Smooth muscle cell (in vitro differentiated cells): ENCODE measurements at regions not wholly inside any gene's neighbourhood (a gene's known extent, or its start where the extent isn't known, plus 50 kb on each side); places are given as distances from the start of the nearest gene placed in this dataset.

Experiments used
- DNase-seq: peaks from one replicate; lab custom pipeline; 2025; ENCODE audit not compliant: unreplicated experiment; lab: John Stamatoyannopoulos, UW
- H2AFZ ChIP-seq: fragments of 200-600 bp; sonication (generic); 2 replicates; pipeline ENCODE4 v1.6.0; 2016; ENCODE audit warnings: antibody characterized with exemption, low read depth, mild to moderate bottlenecking
- H3F3A ChIP-seq: fragments of 200-600 bp; sonication (generic); 2 replicates; pipeline ENCODE4 v1.6.0; 2017; ENCODE audit warnings: antibody characterized with exemption, low read depth
- H3K27ac ChIP-seq: fragments of 200-600 bp; sonication (generic); 2 replicates; pipeline ENCODE4 v1.5.1; 2016; ENCODE audit warnings: low read depth, mild to moderate bottlenecking
- H3K27me3 ChIP-seq: fragments of 200-600 bp; sonication (generic); 2 replicates; pipeline ENCODE4 v1.6.1; 2016; ENCODE audit warnings: low read depth, mild to moderate bottlenecking
- H3K36me3 ChIP-seq: fragments of 200-600 bp; sonication (generic); 2 replicates; pipeline ENCODE4 v1.5.1; 2016; ENCODE audit warnings: low read depth
- H3K4me1 ChIP-seq: fragments of 200-600 bp; sonication (generic); 2 replicates; pipeline ENCODE4 v1.5.1; 2016; ENCODE audit warnings: low read depth
- H3K4me2 ChIP-seq: fragments of 200-600 bp; sonication (generic); 2 replicates; pipeline ENCODE4 v1.6.0; 2016; ENCODE audit warnings: mild to moderate bottlenecking
- H3K4me3 ChIP-seq: fragments of 200-600 bp; sonication (generic); 2 replicates; pipeline ENCODE4 v1.5.1; 2016; ENCODE audit warnings: mild to moderate bottlenecking
- H3K79me2 ChIP-seq: fragments of 200-600 bp; sonication (generic); 2 replicates; pipeline ENCODE4 v1.6.0; 2016; ENCODE audit warnings: low read depth, mild to moderate bottlenecking
- H3K9ac ChIP-seq: fragments of 200-600 bp; sonication (generic); 2 replicates; pipeline ENCODE4 v1.6.0; 2016; ENCODE audit warnings: low read depth
- H3K9me3 ChIP-seq: fragments of 200-600 bp; sonication (generic); replicated peaks from 2 replicates; pipeline ENCODE4 v1.5.1; 2016; ENCODE audit warnings: low read depth
- H4K20me1 ChIP-seq: fragments of 200-600 bp; sonication (generic); 2 replicates; pipeline ENCODE4 v1.6.0; 2016; ENCODE audit warnings: low read depth
- CTCF ChIP-seq: fragments of 200-600 bp; sonication (generic); IDR thresholded peaks from 2 replicates; pipeline ENCODE4 v1.5.1; 2017; ENCODE audit warnings: borderline replicate concordance, mild to moderate bottlenecking, antibody characterized with exemption; ENCODE audit not compliant: insufficient read depth, poor library complexity, severe bottlenecking
- WGBS: methylation state at CpG from one replicate; pipeline ENCODE4 v1.1.7; 2016; ENCODE audit warnings: low lambda C conversion rate; 5-methylcytosine and 5-hydroxymethylcytosine counted together

GRCh38 chr19:28224441-28224840 lies 988.5 kb downstream of the UQCRFS1 start:
- no peak overlapping the region for H3K4me3 ChIP-seq
- no peaks in the 10 kb centered on the region for H3K79me2 ChIP-seq
- no peak overlapping the region for H3K9ac ChIP-seq
- no peaks in the 10 kb centered on the region for H3F3A ChIP-seq
- DNase-seq, result no peak
- no peak overlapping the region for H2AFZ ChIP-seq
- WGBS, result 88% methylated on average over 10 of the region's 10 CpGs
- no peak for TF ChIP-seq CTCF
- no peaks in the 10 kb centered on the region for H4K20me1 ChIP-seq
- no peaks in the 10 kb centered on the region for H3K36me3 ChIP-seq
- no peaks in the 10 kb centered on the region for H3K9me3 ChIP-seq
- no peaks in the 10 kb centered on the region for H3K27me3 ChIP-seq
- no peak overlapping the region for H3K27ac ChIP-seq
- H3K4me2 ChIP-seq, result no peak overlapping the region
- H3K4me1 ChIP-seq, result no peaks in the 10 kb centered on the region

DNA sequence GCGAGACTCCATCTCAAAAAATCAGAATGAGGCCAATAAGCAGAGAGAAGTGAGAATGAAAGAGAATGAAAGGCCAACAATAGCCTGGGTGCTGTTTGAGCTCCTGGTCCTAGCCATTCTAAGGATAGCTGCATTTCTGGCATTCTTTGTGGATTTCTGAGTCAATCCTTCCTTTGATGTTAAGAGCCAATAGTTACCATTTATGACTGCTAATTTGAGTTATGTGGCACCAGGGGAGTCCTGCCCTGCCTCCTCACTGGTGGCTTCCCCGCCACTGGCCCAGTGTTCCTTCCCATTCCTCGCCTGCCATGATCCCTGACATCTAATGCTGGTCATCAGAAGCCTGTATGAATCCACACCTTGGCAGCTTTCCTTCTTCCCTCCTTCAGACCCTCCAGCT lies 991.2 kb downstream of the UQCRFS1 start:
- Histone ChIP-seq H3F3A (no peaks in the 10 kb centered on the region), H4K20me1 (no peaks in the 10 kb centered on the region), H3K9ac (no peak overlapping the region), H3K79me2 (no peaks in the 10 kb centered on the region), H3K36me3 (no peaks in the 10 kb centered on the region), H3K9me3 (no peaks in the 10 kb centered on the region), H2AFZ (no peak overlapping the region), H3K27ac (no peak overlapping the region), H3K4me1 (no peaks in the 10 kb centered on the region), H3K4me2 (no peak overlapping the region), H3K4me3 (no peak overlapping the region), H3K27me3 (no peaks in the 10 kb centered on the region)
- no peak for DNase-seq
- WGBS, result 64% methylated on average over 3 of the region's 3 CpGs
- TF ChIP-seq CTCF, result no peak

- Histone ChIP-seq H3K36me3 (no peaks in the 10 kb centered on the region), H3K9ac (no peak overlapping the region)
These were observed 994.2 kb downstream of the UQCRFS1 start for GRCh38 chr19:28218728-28219127.

More at GRCh38 chr19:28218728-28219127, 994.2 kb downstream of the UQCRFS1 start:
- no peaks in the 10 kb centered on the region for H4K20me1 ChIP-seq
- H2AFZ ChIP-seq, result no peak overlapping the region
- no peak overlapping the region for H3K27ac ChIP-seq
- TF ChIP-seq CTCF, result no peak
- H3K4me2 ChIP-seq, result no peak overlapping the region
- H3K4me3 ChIP-seq, result no peak overlapping the region
- DNase-seq, result no peak
- H3K4me1 ChIP-seq, result no peaks in the 10 kb centered on the region
- H3K79me2 ChIP-seq, result no peaks in the 10 kb centered on the region
- no peaks in the 10 kb centered on the region for H3K9me3 ChIP-seq
- no peaks in the 10 kb centered on the region for H3K27me3 ChIP-seq
- WGBS, result 77% methylated on average over 5 of the region's 5 CpGs
- H3F3A ChIP-seq, result no peaks in the 10 kb centered on the region
